GM12878 (cell line): ENCODE measurements at regions not wholly inside any gene's neighbourhood (a gene's known extent, or its start where the extent isn't known, plus 50 kb on each side); places are given as distances from the start of the nearest gene placed in this dataset.

Experiments
- ATAC-seq: fragments of 200-7000 bp; cut with Tn5 transposase; 3 replicates; pipeline ENCODE4 v1.9.1; 2020; ENCODE audit warnings: mild to moderate bottlenecking, moderate library complexity
- BruUV-seq: library from RNA; stranded (reverse); fragments of 400-500 nt; replicated peaks from 2 replicates; lab custom pipeline; 2021; lab: Mats Ljungman, UMichigan
- CTCF ChIA-PET: fragments of 300-600 bp; sonication (Branson Sonifier 250); formaldehyde crosslinking; extraction: SDS; loops from one replicate; lab custom pipeline; 2021; ENCODE audit warnings: inconsistent platforms; lab: Yijun Ruan, JAX
- POLR2A ChIA-PET: fragments of 350-600 bp; formaldehyde crosslinking; extraction: SDS; loops from one replicate; lab custom pipeline; 2021; ENCODE audit warnings: inconsistent platforms; lab: Charles Lee
- RAD21 ChIA-PET: fragments of 300-600 bp; sonication (Branson Sonifier 250); formaldehyde crosslinking; loops from one replicate; lab custom pipeline; 2023; ENCODE audit warnings: antibody characterized with exemption; ENCODE audit not compliant: unreplicated experiment; lab: Charles Lee
- SMC1A ChIA-PET: fragments of 300-600 bp; sonication (Branson Sonifier 250); formaldehyde crosslinking; loops from one replicate; lab custom pipeline; 2023; ENCODE audit not compliant: unreplicated experiment, uncharacterized antibody; lab: Charles Lee
- DNase-seq: peaks from one replicate; pipeline ENCODE4 v3.0.0-alpha.2; 2011; ENCODE audit warnings: low read depth, low spot score
- FAIRE-seq: peaks from 3 replicates; lab custom pipeline; 2011; peaks lifted over from hg19 to GRCh38; lab: Jason Lieb, UNC
- H2AFZ ChIP-seq: 2 replicates; pipeline ENCODE4 v1.6.0; 2011; ENCODE audit warnings: low read depth, low read length, control low read depth; ENCODE audit not compliant: control insufficient read depth
- H3K27ac ChIP-seq: 2 replicates; pipeline ENCODE4 v1.5.1; 2011; ENCODE audit warnings: control low read depth; ENCODE audit not compliant: control insufficient read depth, insufficient read depth
- H3K27me3 ChIP-seq, 2 experiments: replicated peaks in 1 of 2; 2 replicates each; pipeline versions ENCODE4 v1.6.0 to v1.6.1; 2011; ENCODE audit warnings: low read length in 1 of 2; ENCODE audit not compliant: control insufficient read depth in 2 of 2, insufficient read depth in 2 of 2
- H3K36me3 ChIP-seq, 2 experiments: 2 replicates each; pipeline ENCODE4 v1.5.1; 2011; ENCODE audit warnings: low read length in 1 of 2; ENCODE audit not compliant: control insufficient read depth in 2 of 2, insufficient read depth in 2 of 2
- H3K4me1 ChIP-seq: 2 replicates; pipeline ENCODE4 v1.6.1; 2011; ENCODE audit warnings: mild to moderate bottlenecking, low read length, moderate library complexity, mixed read lengths; ENCODE audit not compliant: control insufficient read depth, insufficient read depth
- H3K4me2 ChIP-seq: 2 replicates; pipeline ENCODE4 v1.6.0; 2011; ENCODE audit warnings: control low read depth; ENCODE audit not compliant: control insufficient read depth, insufficient read depth
- H3K4me3 ChIP-seq: fragments of 200-600 bp; sonication (generic); 2 replicates; pipeline ENCODE4 v1.5.1; 2016
- H3K79me2 ChIP-seq: 2 replicates; pipeline ENCODE4 v1.6.0; 2011; ENCODE audit warnings: low read length; ENCODE audit not compliant: control insufficient read depth, insufficient read depth
- H3K9ac ChIP-seq: 2 replicates; pipeline ENCODE4 v1.8.0; 2011; ENCODE audit warnings: low read length, control low read depth, mixed read lengths; ENCODE audit not compliant: control insufficient read depth, insufficient read depth
- H3K9me3 ChIP-seq: replicated peaks from 3 replicates; pipeline ENCODE4 v1.5.1; 2011; ENCODE audit warnings: mild to moderate bottlenecking, low read length; ENCODE audit not compliant: control insufficient read depth, insufficient read depth
- H4K20me1 ChIP-seq: 2 replicates; pipeline ENCODE4 v1.6.0; 2011; ENCODE audit not compliant: control insufficient read depth, insufficient read depth
- CBX3 ChIP-seq: fragments of 200-600 bp; sonication (generic); IDR thresholded peaks from 2 replicates; pipeline ENCODE4 v1.6.1; 2016; ENCODE audit warnings: low read depth, borderline replicate concordance
- CHD2 ChIP-seq: IDR thresholded peaks from 2 replicates; pipeline ENCODE4 v1.6.1; 2011; ENCODE audit warnings: low read depth, low read length, improper control_type of control experiment, borderline replicate concordance
- EGR1 ChIP-seq, 2 experiments: IDR thresholded peaks; 1 replicate in 1 of 2; 2 replicates in 1 of 2; pipeline ENCODE4 v1.6.1; 2011 to 2012; ENCODE audit warnings: low read depth in 2 of 2, low read length in 2 of 2, borderline replicate concordance in 1 of 2, mild to moderate bottlenecking in 1 of 2, moderate library complexity in 1 of 2
- FOS ChIP-seq: IDR thresholded peaks from 3 replicates; pipeline ENCODE4 v1.6.1; 2011; ENCODE audit warnings: borderline replicate concordance; ENCODE audit not compliant: insufficient read length; ENCODE audit errors: extremely low read depth
- JUND ChIP-seq: IDR thresholded peaks from 2 replicates; pipeline ENCODE4 v1.6.1; 2012; ENCODE audit warnings: low read depth, mild to moderate bottlenecking, low read length, improper control_type of control experiment, moderate library complexity
- KAT2A ChIP-seq: conservative IDR thresholded peaks from 2 replicates; pipeline ENCODE4 v1.6.1; 2011; ENCODE audit warnings: low read depth, low read length; ENCODE audit not compliant: control insufficient read depth
- MTA2 ChIP-seq: fragments of 450-650 bp; IDR thresholded peaks from 2 replicates; pipeline ENCODE4 v1.6.1; 2016; ENCODE audit warnings: low read depth, mild to moderate bottlenecking, moderate library complexity
- RELA ChIP-seq: fragments of 450-650 bp; IDR thresholded peaks from 2 replicates; pipeline ENCODE4 v1.8.0; 2014; ENCODE audit warnings: borderline replicate concordance; ENCODE audit not compliant: partially characterized antibody
- STAT1 ChIP-seq: fragments of 450-650 bp; conservative IDR thresholded peaks from 2 replicates; pipeline ENCODE4 v1.6.1; 2014; ENCODE audit warnings: antibody characterized with exemption, mild to moderate bottlenecking
- STAT3 ChIP-seq: IDR thresholded peaks from 2 replicates; pipeline ENCODE4 v1.6.1; 2011; ENCODE audit warnings: low read depth, low read length, improper control_type of control experiment
- TARDBP ChIP-seq: IDR thresholded peaks from 2 replicates; pipeline ENCODE4 v1.6.1; 2016; ENCODE audit warnings: borderline replicate concordance
- TBL1XR1 ChIP-seq: IDR thresholded peaks from 2 replicates; pipeline ENCODE4 v1.6.1; 2012; ENCODE audit warnings: low read depth, low read length, improper control_type of control experiment
- ZNF622 ChIP-seq: fragments of 450-650 bp; IDR thresholded peaks from 2 replicates; pipeline ENCODE4 v1.6.1; 2017; ENCODE audit warnings: mild to moderate bottlenecking, inconsistent platforms
- ZSCAN29 ChIP-seq: fragments of 450-650 bp; IDR thresholded peaks from 2 replicates; pipeline ENCODE4 v1.6.1; 2017; ENCODE audit warnings: mild to moderate bottlenecking, moderate library complexity
- WGBS: methylation state at CpG from one replicate; pipeline ENCODE4 v1.1.6; 2016; ENCODE audit warnings: low lambda C conversion rate; ENCODE audit not compliant: insufficient replicate concordance, insufficient coverage; ENCODE audit errors: missing lambda C conversion rate; 5-methylcytosine and 5-hydroxymethylcytosine counted together
- in situ Hi-C: fragments of 300-500 bp; cut with MboI; formaldehyde crosslinking; loops from 9 replicates; pipeline ENCODE4 v1.14.3; 2018; ENCODE audit warnings: mixed read lengths
- intact Hi-C: fragments of 100-400 bp; cut with micrococcal nuclease; formaldehyde crosslinking; loops from one replicate; pipeline ENCODE4 v1.14.2; 2022; ENCODE audit not compliant: unreplicated experiment
- TF ChIP-seq, protein P1 (sequence below): fragments of 450-650 bp; formaldehyde crosslinking; IDR thresholded peaks from 2 replicates; pipeline ENCODE4 v1.4.0; 2020; ENCODE audit warnings: mild to moderate bottlenecking, moderate library complexity
- TF ChIP-seq, protein P2 (sequence below): fragments of 450-650 bp; IDR thresholded peaks from 2 replicates; pipeline ENCODE4 v1.6.1; 2017; ENCODE audit warnings: mild to moderate bottlenecking, moderate library complexity
- TF ChIP-seq, protein P3 (sequence below): fragments of 450-650 bp; IDR thresholded peaks from 2 replicates; pipeline ENCODE4 v1.6.1; 2017; ENCODE audit warnings: mild to moderate bottlenecking

DNA sequence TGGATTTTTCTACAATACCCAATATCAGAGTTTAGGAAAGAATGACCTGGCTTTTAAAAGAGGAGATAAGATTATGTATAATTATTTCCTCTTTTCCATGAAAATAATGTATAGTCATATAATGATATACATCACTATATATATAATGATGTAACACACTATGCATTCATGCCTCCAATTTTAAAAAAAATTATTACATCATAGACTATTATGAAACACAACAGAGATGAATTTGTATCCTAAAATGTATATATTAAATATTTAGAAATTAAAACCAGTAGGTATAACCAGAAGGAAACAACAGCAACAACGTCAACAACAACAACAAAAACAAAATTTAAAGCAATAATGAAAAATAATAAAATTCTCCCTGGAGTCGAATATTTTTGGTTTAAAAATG lies 1856.5 kb upstream of the CDH6 start:
- 0% methylated on average over 2 of the region's 2 CpGs for WGBS
- TF ChIP-seq JUND (no peak), TARDBP (no peak), STAT1 (no peak), CBX3 (no peak), ZNF622 (no peak), TBL1XR1 (no peak), KAT2A (no peak), EGR1 (IDR thresholded peaks at IDR 0.05; ENCODE audit: borderline replicate concordance in 1 of 2, low read depth in 2 of 2, low read length in 2 of 2) (no peak), RELA (no peak), ZSCAN29 (no peak), STAT3 (no peak), FOS (no peak), CHD2 (no peak), MTA2 (no peak)
- TF ChIP-seq, protein P1, sequence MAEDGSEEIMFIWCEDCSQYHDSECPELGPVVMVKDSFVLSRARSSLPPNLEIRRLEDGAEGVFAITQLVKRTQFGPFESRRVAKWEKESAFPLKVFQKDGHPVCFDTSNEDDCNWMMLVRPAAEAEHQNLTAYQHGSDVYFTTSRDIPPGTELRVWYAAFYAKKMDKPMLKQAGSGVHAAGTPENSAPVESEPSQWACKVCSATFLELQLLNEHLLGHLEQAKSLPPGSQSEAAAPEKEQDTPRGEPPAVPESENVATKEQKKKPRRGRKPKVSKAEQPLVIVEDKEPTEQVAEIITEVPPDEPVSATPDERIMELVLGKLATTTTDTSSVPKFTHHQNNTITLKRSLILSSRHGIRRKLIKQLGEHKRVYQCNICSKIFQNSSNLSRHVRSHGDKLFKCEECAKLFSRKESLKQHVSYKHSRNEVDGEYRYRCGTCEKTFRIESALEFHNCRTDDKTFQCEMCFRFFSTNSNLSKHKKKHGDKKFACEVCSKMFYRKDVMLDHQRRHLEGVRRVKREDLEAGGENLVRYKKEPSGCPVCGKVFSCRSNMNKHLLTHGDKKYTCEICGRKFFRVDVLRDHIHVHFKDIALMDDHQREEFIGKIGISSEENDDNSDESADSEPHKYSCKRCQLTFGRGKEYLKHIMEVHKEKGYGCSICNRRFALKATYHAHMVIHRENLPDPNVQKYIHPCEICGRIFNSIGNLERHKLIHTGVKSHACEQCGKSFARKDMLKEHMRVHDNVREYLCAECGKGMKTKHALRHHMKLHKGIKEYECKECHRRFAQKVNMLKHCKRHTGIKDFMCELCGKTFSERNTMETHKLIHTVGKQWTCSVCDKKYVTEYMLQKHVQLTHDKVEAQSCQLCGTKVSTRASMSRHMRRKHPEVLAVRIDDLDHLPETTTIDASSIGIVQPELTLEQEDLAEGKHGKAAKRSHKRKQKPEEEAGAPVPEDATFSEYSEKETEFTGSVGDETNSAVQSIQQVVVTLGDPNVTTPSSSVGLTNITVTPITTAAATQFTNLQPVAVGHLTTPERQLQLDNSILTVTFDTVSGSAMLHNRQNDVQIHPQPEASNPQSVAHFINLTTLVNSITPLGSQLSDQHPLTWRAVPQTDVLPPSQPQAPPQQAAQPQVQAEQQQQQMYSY: no peak
- TF ChIP-seq, protein P2, sequence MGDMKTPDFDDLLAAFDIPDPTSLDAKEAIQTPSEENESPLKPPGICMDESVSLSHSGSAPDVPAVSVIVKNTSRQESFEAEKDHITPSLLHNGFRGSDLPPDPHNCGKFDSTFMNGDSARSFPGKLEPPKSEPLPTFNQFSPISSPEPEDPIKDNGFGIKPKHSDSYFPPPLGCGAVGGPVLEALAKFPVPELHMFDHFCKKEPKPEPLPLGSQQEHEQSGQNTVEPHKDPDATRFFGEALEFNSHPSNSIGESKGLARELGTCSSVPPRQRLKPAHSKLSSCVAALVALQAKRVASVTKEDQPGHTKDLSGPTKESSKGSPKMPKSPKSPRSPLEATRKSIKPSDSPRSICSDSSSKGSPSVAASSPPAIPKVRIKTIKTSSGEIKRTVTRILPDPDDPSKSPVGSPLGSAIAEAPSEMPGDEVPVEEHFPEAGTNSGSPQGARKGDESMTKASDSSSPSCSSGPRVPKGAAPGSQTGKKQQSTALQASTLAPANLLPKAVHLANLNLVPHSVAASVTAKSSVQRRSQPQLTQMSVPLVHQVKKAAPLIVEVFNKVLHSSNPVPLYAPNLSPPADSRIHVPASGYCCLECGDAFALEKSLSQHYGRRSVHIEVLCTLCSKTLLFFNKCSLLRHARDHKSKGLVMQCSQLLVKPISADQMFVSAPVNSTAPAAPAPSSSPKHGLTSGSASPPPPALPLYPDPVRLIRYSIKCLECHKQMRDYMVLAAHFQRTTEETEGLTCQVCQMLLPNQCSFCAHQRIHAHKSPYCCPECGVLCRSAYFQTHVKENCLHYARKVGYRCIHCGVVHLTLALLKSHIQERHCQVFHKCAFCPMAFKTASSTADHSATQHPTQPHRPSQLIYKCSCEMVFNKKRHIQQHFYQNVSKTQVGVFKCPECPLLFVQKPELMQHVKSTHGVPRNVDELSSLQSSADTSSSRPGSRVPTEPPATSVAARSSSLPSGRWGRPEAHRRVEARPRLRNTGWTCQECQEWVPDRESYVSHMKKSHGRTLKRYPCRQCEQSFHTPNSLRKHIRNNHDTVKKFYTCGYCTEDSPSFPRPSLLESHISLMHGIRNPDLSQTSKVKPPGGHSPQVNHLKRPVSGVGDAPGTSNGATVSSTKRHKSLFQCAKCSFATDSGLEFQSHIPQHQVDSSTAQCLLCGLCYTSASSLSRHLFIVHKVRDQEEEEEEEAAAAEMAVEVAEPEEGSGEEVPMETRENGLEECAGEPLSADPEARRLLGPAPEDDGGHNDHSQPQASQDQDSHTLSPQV: no peak
- TF ChIP-seq, protein P3, sequence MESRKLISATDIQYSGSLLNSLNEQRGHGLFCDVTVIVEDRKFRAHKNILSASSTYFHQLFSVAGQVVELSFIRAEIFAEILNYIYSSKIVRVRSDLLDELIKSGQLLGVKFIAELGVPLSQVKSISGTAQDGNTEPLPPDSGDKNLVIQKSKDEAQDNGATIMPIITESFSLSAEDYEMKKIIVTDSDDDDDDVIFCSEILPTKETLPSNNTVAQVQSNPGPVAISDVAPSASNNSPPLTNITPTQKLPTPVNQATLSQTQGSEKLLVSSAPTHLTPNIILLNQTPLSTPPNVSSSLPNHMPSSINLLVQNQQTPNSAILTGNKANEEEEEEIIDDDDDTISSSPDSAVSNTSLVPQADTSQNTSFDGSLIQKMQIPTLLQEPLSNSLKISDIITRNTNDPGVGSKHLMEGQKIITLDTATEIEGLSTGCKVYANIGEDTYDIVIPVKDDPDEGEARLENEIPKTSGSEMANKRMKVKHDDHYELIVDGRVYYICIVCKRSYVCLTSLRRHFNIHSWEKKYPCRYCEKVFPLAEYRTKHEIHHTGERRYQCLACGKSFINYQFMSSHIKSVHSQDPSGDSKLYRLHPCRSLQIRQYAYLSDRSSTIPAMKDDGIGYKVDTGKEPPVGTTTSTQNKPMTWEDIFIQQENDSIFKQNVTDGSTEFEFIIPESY: no peak

More for the DNA sequence above, 1856.5 kb upstream of the CDH6 start:
- POLR2A ChIA-PET: no interaction called here
- RAD21 ChIA-PET: no interaction called here
- H2AFZ ChIP-seq: no peak overlapping the region
- H3K36me3 ChIP-seq: no peaks in the 10 kb centered on the region
- in situ Hi-C loops: no loop called here
- no peaks in the 10 kb centered on the region for H3K27me3 ChIP-seq
- intact Hi-C loops: no loop called here
- FAIRE-seq: no peak
- H3K4me2 ChIP-seq: no peak overlapping the region
- H3K4me1 ChIP-seq: no peaks in the 10 kb centered on the region
- CTCF ChIA-PET: no interaction called here
- no peak for DNase-seq
- no peak overlapping the region for H3K4me3 ChIP-seq
- SMC1A ChIA-PET: interaction anchor here (1.3 kb wide), 1 partner anchor 14 kb away, joined by 3 read pairs; no protein-coding TSS in a partner anchor
- no peak overlapping the region for H3K27ac ChIP-seq
- no peaks in the 10 kb centered on the region for H3K79me2 ChIP-seq
- no peaks in the 10 kb centered on the region for H3K9me3 ChIP-seq
- no TSS peak for BruUV-seq
- no peak overlapping the region for H3K9ac ChIP-seq
- ATAC-seq: no peak
- no peaks in the 10 kb centered on the region for H4K20me1 ChIP-seq
